Amygdala (tissue), 56 donors: ENCODE measurements at regions not wholly inside any gene's neighbourhood (a gene's known extent, or its start where the extent isn't known, plus 50 kb on each side); places are given as distances from the start of the nearest gene placed in this dataset.
"Not testable (repeated sequence)": the region's sequence is repeated elsewhere in the genome, so short reads cannot be mapped to it uniquely, and the experiment has no call there.

Experiments used
- DNase-seq, 56 donors: peaks; one replicate each; lab custom pipeline; 2025; lab: John Stamatoyannopoulos, UW

DNA sequence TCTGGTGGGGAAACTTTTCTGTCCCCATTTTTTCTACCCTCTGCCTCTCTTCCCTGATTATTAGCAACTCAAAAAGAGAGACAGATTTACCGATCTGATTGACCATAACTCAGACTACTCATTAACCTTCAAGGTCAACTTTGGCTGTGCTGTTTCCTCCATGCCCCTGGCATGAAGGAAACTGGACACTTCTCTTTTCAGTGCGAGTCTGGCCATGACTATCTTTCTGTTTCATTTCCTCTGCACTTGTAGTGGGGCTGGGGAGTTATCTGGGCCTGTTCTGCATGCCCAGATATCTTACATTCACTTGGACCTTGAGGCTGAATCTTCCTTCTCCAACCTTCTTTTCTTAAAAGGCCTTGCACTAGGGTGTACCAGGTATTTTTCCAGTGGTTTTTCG, 76.9 kb upstream of the SLCO2A1 start:
- no peak for DNase-seq

- no peak for DNase-seq
Observed at GRCh38 chr3:134105876-134106556, 76.3 kb upstream of the SLCO2A1 start.

GRCh38 chr3:134104031-134104430, 74.3 kb upstream of the SLCO2A1 start:
- DNase-seq, result no peak

DNA sequence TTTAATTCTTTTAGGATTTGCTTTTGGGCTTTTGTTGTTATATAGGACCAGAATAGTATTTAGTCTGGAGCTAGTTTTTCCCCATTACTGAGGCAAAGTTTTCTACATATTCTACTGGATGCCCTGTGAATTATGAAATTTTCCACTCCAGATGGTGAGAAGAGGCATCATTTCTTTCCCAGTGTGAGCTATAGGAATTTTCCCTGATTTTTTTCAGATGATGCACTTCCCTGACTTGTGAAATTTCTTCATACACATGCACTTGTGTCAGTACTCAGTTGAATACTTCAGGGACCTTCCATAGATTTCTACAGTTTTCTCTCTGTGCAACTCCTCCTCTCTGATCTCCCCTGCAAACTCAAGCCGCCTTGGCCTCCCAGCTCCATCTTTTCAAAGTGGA, 73.7 kb upstream of the SLCO2A1 start:
- no peak for DNase-seq

- DNase-seq, result no peak
Observed at GRCh38 chr3:134102976-134103375, 73.3 kb upstream of the SLCO2A1 start.

DNA sequence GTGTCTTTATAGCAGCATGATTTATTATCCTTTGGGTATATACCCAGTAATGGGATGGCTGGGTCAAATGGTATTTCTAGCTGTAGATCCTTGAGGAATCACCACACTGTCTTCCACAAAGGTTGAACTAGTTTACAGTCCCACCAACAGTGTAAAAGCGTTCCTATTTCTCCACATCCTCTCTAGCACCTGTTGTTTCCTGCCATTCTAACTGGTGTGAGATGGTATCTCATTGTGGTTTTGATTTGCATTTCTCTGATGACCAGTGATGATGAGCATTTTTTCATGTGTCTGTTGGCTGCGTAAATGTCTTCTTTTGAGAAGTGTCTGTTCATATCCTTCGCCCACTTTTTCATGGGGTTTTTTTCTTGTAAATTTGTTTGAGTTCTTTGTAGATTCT, 66.5 kb upstream of the SLCO2A1 start:
- not testable (repeated sequence) for DNase-seq

- peak in 1 of 56 donors; percentile 9 for DNase-seq
Observed at GRCh38 chr3:134095005-134095404, 65.3 kb upstream of the SLCO2A1 start.

GRCh38 chr3:134094491-134094890, 64.8 kb upstream of the SLCO2A1 start:
- DNase-seq, result no peak

DNA sequence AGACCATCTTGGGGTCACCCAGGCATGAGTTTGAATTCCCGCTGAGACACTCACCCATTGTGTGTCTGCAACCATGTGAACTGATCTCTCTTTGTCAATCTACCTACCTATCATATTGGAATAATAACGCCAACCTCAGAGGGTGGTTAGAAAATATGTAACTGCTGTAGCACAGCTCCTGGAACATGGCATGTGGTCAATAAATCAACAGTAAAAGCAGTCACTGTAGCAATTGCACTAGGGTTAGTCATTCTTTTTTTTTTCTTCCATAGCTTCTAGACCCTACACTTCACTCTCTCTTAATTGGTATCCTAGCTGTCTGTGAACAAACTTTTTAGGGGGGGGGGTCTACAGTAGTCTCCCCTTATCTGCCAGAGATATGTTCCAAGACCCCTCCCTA, 64.2 kb upstream of the SLCO2A1 start:
- no peak for DNase-seq

DNA sequence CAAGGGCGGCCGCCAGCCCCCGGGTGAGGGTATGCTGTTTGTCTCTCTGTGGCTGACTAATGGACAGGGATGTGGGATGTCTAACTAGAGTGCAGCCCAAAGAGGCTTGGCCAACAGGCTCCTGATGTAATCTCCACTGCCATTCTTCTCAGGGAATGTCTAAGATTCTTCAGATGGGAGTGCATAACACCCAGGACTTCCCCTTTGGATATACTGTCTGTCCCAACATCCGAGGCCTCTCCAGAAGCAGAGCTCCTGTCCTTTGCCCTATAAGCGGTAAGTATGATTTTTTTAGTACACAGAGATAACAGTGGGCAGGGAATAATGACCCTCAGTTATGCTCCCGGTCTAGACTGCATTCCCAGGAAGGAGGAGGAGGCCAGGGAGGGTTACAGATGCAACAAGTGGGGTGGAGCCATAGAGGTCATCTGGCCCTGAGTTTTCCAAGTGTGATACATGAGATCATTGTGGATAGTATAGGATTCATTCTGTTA, 62.5 kb upstream of the SLCO2A1 start:
- no peak for DNase-seq

- DNase-seq, result no peak
Observed at GRCh38 chr3:134090031-134090430, 60.3 kb upstream of the SLCO2A1 start.

DNA sequence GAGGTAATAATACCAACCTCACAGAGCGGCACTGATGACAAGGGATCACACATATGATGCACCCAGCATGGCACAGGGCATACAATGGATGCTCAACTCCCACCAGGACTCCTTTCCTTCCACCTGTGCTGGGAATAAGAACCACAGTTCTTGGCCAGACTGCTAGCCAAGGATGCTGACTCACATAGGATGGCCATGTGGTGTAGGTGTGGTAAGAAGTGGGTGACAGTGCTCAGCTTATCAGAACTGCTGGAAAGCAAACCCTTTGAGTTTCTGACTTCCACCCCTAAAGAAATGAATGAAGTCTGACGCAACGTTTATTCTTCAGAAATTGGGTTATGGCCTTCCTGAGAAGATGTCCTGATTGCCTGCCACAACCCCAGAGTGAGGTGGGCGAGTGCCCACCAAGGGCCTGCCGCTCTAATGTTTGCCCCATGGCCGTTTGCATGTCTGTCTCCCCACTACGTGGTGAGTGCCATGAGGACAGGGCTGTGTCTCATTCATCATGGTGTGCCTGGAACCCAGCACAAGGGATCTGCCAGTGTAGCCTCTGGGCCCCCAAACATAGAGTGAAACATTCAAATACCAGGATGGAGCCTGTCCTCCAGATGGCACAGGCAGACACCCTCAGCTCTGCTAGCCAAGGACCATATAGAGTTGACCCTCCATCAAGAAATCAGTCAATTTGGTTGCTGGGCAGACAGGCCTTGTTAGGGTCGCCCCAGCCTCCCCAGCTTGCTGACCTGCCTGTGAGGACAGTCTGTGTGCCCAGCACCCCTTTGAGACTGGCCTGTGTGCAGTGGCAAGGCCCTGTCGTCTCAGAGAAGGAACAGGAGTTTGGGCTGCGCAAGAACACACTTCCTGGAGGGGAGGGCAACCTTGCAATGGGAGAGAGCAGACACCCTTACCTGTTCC, 57.6 kb upstream of the SLCO2A1 start:
- no peak for DNase-seq

- no peak for DNase-seq
Observed at GRCh38 chr3:134086616-134087015, 56.9 kb upstream of the SLCO2A1 start.

- DNase-seq, result no peak
Observed at GRCh38 chr3:134085034-134085775, 55.5 kb upstream of the SLCO2A1 start.

- no peak for DNase-seq
Observed at GRCh38 chr3:134084242-134084950, 54.7 kb upstream of the SLCO2A1 start.

DNA sequence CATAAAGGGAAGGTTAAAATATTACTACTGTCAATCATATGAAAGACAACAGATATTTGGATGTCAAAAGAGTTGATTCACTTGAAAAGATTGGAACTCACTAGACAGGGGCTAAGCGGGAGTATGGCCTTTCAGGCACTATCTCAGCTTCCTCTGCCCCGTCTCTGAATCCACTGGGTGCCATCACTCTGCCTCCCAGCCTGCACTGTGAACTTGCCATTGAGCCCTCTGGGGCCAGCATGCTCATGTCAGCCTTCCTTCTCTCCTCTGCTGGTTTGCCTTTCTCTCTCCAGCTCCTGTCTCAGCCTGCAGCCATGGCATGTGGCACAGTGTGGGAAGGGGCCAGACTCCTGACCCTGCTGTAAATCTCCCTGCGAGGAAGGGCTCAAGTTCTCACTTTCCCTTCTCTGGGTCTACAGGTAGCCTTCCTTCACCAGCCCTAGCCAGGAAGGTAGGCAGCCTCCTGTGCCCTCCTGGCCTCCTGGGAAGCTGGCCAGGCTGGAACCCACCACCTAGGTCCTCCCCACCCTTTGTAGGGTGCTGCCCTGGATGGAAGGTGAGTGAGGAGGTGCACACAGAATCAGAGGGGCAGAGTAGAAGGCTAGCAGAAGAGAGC, 54.0 kb upstream of the SLCO2A1 start:
- no peak for DNase-seq

- no peak for DNase-seq
Observed at GRCh38 chr3:134083008-134083407, 53.3 kb upstream of the SLCO2A1 start.

GRCh38 chr3:134082582-134082981, 52.9 kb upstream of the SLCO2A1 start:
- DNase-seq, result no peak

DNA sequence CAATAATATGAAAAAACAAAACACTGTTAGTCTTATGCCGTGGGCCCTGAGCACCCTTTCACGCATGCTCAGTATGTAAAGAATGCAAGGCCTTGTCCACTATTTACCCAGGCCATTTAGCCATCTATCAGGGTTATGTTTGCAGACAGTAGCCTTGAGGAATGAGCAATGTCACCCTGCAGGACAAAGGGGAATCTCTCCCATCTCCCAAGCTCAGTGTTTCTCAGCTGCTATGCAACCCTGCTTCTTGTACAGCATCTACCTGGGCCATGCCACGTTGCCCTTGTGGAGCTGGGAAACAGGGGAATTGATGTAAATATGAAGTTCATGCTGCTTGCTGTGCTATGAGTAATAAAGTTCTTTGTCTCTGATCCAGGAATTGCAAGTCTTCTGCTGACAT, 51.5 kb upstream of the SLCO2A1 start:
- DNase-seq, result no peak

GRCh38 chr3:134080761-134081160, 51.0 kb upstream of the SLCO2A1 start:
- DNase-seq, result no peak
